Coronary artery (tissue), 2 donors: ENCODE measurements at regions not wholly inside any gene's neighbourhood (a gene's known extent, or its start where the extent isn't known, plus 50 kb on each side); places are given as distances from the start of the nearest gene placed in this dataset.

Experiments
- DNase-seq: peaks from one replicate; pipeline ENCODE4 v3.0.0-alpha.2; 2017; ENCODE audit warnings: low spot score
- H3K27ac ChIP-seq, 2 donors: fragments of 200-600 bp; sonication (generic); one replicate each; pipeline ENCODE4 v1.5.1; 2016 to 2019
- H3K4me3 ChIP-seq: fragments of 200-600 bp; sonication (generic); 2 replicates; pipeline ENCODE4 v1.5.1; 2016; ENCODE audit warnings: mild to moderate bottlenecking, moderate library complexity
- CTCF ChIP-seq: fragments of 200-600 bp; sonication (generic); IDR thresholded peaks from one replicate; pipeline ENCODE4 v1.5.1; 2019; ENCODE audit warnings: antibody characterized with exemption

- DNase-seq: no peak
- Histone ChIP-seq H3K4me3 (no peak overlapping the region), H3K27ac (no peak overlapping the region)
- no peak for TF ChIP-seq CTCF
Measured at GRCh38 chr20:24066076-24066700, 77.6 kb upstream of the GGTLC1 start.

GRCh38 chr20:24064915-24065314 is 76.3 kb upstream of the GGTLC1 start:
- TF ChIP-seq CTCF: no peak
- Histone ChIP-seq H3K27ac (no peak overlapping the region), H3K4me3 (no peak overlapping the region)
- no peak for DNase-seq

GRCh38 chr20:24064092-24064491 is 75.5 kb upstream of the GGTLC1 start:
- Histone ChIP-seq H3K4me3 (no peak overlapping the region), H3K27ac (no peak overlapping the region)
- TF ChIP-seq CTCF: no peak
- no peak for DNase-seq

- TF ChIP-seq CTCF: no peak
- H3K4me3 ChIP-seq: no peak overlapping the region
- DNase-seq: no peak
- no peak overlapping the region for H3K27ac ChIP-seq
Measured at GRCh38 chr20:24063100-24063499, 74.5 kb upstream of the GGTLC1 start.

- TF ChIP-seq CTCF: no peak
- H3K4me3 ChIP-seq: no peak overlapping the region
- no peak for DNase-seq
Measured at GRCh38 chr20:24060851-24061590, 72.4 kb upstream of the GGTLC1 start.

GRCh38 chr20:24059174-24059573 is 70.6 kb upstream of the GGTLC1 start:
- no peak overlapping the region for H3K27ac ChIP-seq
- TF ChIP-seq CTCF: no peak
- no peak for DNase-seq
- no peak overlapping the region for H3K4me3 ChIP-seq

More at GRCh38 chr20:24060851-24061590, 72.4 kb upstream of the GGTLC1 start:
- no peak overlapping the region for H3K27ac ChIP-seq

GRCh38 chr20:24056491-24056890 is 67.9 kb upstream of the GGTLC1 start:
- no peak for TF ChIP-seq CTCF

More at GRCh38 chr20:24056491-24056890, 67.9 kb upstream of the GGTLC1 start:
- Histone ChIP-seq H3K27ac (no peak overlapping the region), H3K4me3 (no peak overlapping the region)
- no peak for DNase-seq
